ENCODE measurements at regions not wholly inside any gene's neighbourhood (a gene's known extent, or its start where the extent isn't known, plus 50 kb on each side); places are given as distances from the start of the nearest gene placed in this dataset.

DNA sequence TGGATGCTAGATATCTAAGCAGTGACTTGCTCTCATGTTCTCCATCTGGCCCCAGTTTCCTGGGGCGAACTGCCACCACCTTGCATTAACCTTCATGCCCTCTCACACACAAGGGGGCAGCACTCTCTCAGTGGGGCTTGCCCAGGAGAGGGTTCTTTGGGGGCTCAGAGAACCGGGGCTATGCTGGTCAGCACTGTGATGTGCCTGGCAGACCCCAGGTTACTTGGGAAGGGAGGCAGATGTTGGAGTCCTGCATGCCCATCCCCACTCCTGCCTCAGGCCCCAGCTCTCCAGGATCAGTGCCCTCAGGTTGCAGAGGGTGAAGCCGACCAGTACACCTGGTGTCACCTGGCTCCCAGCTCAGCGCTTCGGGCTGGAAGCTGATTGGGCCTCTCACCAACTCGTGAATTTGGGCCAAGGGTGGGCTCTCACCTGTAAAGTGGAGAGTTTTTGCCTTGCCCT is 396.2 kb upstream of the HS6ST1 start:
- 0 out of 2 replicates have a peak, but pooled peaks have one; percentile 16 for TF ChIP-seq CTCF (conservative IDR thresholded peaks at IDR 0.05; ENCODE audit: low read depth, low read length)
- no peak for TF ChIP-seq EZH2 (IDR thresholded peaks at IDR 0.05; ENCODE audit: low read length, unreplicated experiment)
